CD14-positive monocyte (primary cell): ENCODE measurements at regions not wholly inside any gene's neighbourhood (a gene's known extent, or its start where the extent isn't known, plus 50 kb on each side); places are given as distances from the start of the nearest gene placed in this dataset.

ENCODE experiments used
- DNase-seq, 3 donors: peaks; one replicate each; pipeline ENCODE4 v3.0.0-alpha.2; 2011 to 2022
- H2AFZ ChIP-seq: 2 replicates; pipeline ENCODE4 v1.6.0; 2012; ENCODE audit warnings: mild to moderate bottlenecking, low read depth, low read length, inconsistent platforms; ENCODE audit not compliant: insufficient read depth, poor library complexity, severe bottlenecking
- H3K27ac ChIP-seq, 2 donors: 1 replicate in 1 of 2; 2 replicates in 1 of 2; pipeline ENCODE4 v1.5.1; 2012 to 2013; ENCODE audit warnings: low read length in 2 of 2, control low read depth in 1 of 2, inconsistent platforms in 1 of 2, low read depth in 1 of 2, mild to moderate bottlenecking in 1 of 2
- H3K27me3 ChIP-seq, 2 donors: one replicate each; pipeline versions ENCODE4 v1.6.0 to v1.6.1; 2011 to 2013; ENCODE audit warnings: low read length in 2 of 2; ENCODE audit not compliant: control insufficient read depth in 2 of 2, insufficient read depth in 2 of 2
- H3K36me3 ChIP-seq, 2 donors: replicated peaks in 1 of 2; 1 replicate in 1 of 2; 2 replicates in 1 of 2; pipeline versions ENCODE4 v1.5.1 to v1.6.1; 2012 to 2013; ENCODE audit warnings: low read length in 2 of 2, control low read depth in 1 of 2, inconsistent platforms in 1 of 2, mild to moderate bottlenecking in 1 of 2; ENCODE audit not compliant: insufficient read depth in 2 of 2, control insufficient read depth in 1 of 2
- H3K4me1 ChIP-seq, 2 donors: 1 replicate in 1 of 2; 2 replicates in 1 of 2; pipeline versions ENCODE4 v1.5.1 to v1.6.1; 2012 to 2013; ENCODE audit warnings: low read length in 2 of 2, control low read depth in 1 of 2, inconsistent platforms in 1 of 2, mild to moderate bottlenecking in 1 of 2, moderate library complexity in 1 of 2; ENCODE audit not compliant: insufficient read depth in 2 of 2, control insufficient read depth in 1 of 2
- H3K4me2 ChIP-seq: replicated peaks from 2 replicates; pipeline ENCODE3; 2012; ENCODE audit warnings: low read length, moderate library complexity, mild to moderate bottlenecking; ENCODE audit not compliant: poor library complexity, severe bottlenecking; ENCODE audit errors: extremely low read depth
- H3K4me3 ChIP-seq, 3 experiments: fragments of 200-600 bp in 1 of 3; sonication (generic) in 1 of 3; replicated peaks in 1 of 3; 1 replicate in 2 of 3; 2 replicates in 1 of 3; pipeline ENCODE4 v1.5.1; 2011 to 2013; ENCODE audit warnings: low read length in 3 of 3, mild to moderate bottlenecking in 3 of 3, control low read depth in 2 of 3, low read depth in 2 of 3, inconsistent platforms in 1 of 3, moderate library complexity in 1 of 3
- H3K79me2 ChIP-seq: 2 replicates; pipeline ENCODE4 v1.6.0; 2012; ENCODE audit warnings: mild to moderate bottlenecking, control low read depth, inconsistent platforms, low read length, moderate library complexity; ENCODE audit not compliant: insufficient read depth
- H3K9ac ChIP-seq: 2 replicates; pipeline ENCODE4 v1.6.0; 2017; ENCODE audit warnings: low read length, mild to moderate bottlenecking; ENCODE audit not compliant: insufficient read depth, poor library complexity, severe bottlenecking
- H3K9me3 ChIP-seq, 2 donors: replicated peaks in 1 of 2; 1 replicate in 1 of 2; 2 replicates in 1 of 2; pipeline versions ENCODE4 v1.5.1 to v1.6.1; 2012 to 2013; ENCODE audit warnings: low read length in 2 of 2, control low read depth in 1 of 2; ENCODE audit not compliant: control insufficient read depth in 1 of 2, insufficient read depth in 1 of 2
- H4K20me1 ChIP-seq: 2 replicates; pipeline ENCODE4 v1.6.0; 2012; ENCODE audit warnings: mild to moderate bottlenecking, low read length, control low read depth, moderate library complexity; ENCODE audit not compliant: insufficient read depth
- H3K27ac Mint-ChIP-seq, 7 donors: one replicate each; pipeline ENCODE4 v1.8.0; 2020; ENCODE audit warnings: mild to moderate bottlenecking in 7 of 7, mixed read lengths in 7 of 7, moderate library complexity in 6 of 7, inconsistent platforms in 2 of 7
- H3K27me3 Mint-ChIP-seq, 3 donors: one replicate each; pipeline ENCODE4 v1.8.0; 2021 to 2022; ENCODE audit warnings: low read depth in 3 of 3, mild to moderate bottlenecking in 3 of 3, mixed read lengths in 3 of 3, moderate library complexity in 3 of 3, inconsistent platforms in 1 of 3
- H3K36me3 Mint-ChIP-seq, 2 donors: one replicate each; pipeline ENCODE4 v1.8.0; 2020; ENCODE audit warnings: mixed read lengths in 2 of 2, inconsistent platforms in 1 of 2, mild to moderate bottlenecking in 1 of 2
- H3K4me1 Mint-ChIP-seq: one replicate; pipeline ENCODE4 v1.8.0; 2020; ENCODE audit warnings: mild to moderate bottlenecking, mixed read lengths
- H3K4me3 Mint-ChIP-seq, 2 donors: one replicate each; pipeline ENCODE4 v1.8.0; 2020; ENCODE audit warnings: mild to moderate bottlenecking in 2 of 2, mixed read lengths in 2 of 2, moderate library complexity in 1 of 2
- H3K9me3 Mint-ChIP-seq, 7 donors: one replicate each; pipeline ENCODE4 v1.8.0; 2020 to 2022; ENCODE audit warnings: mixed read lengths in 7 of 7, mild to moderate bottlenecking in 6 of 7, moderate library complexity in 6 of 7, inconsistent platforms in 2 of 7
- CTCF ChIP-seq: fragments of 200-600 bp; IDR thresholded peaks from one replicate; pipeline ENCODE4 v1.8.0; 2022; ENCODE audit warnings: antibody characterized with exemption, mild to moderate bottlenecking
- WGBS: methylation state at CpG from one replicate; pipeline ENCODE4 v1.1.5; 2013; ENCODE audit warnings: missing lambda C conversion rate; ENCODE audit not compliant: insufficient coverage; 5-methylcytosine and 5-hydroxymethylcytosine counted together
- intact Hi-C, 2 donors: fragments of 100-400 bp; cut with micrococcal nuclease; formaldehyde crosslinking; loops; one replicate each; pipeline versions ENCODE4 v1.15.0 to v1.15.1; 2023

DNA sequence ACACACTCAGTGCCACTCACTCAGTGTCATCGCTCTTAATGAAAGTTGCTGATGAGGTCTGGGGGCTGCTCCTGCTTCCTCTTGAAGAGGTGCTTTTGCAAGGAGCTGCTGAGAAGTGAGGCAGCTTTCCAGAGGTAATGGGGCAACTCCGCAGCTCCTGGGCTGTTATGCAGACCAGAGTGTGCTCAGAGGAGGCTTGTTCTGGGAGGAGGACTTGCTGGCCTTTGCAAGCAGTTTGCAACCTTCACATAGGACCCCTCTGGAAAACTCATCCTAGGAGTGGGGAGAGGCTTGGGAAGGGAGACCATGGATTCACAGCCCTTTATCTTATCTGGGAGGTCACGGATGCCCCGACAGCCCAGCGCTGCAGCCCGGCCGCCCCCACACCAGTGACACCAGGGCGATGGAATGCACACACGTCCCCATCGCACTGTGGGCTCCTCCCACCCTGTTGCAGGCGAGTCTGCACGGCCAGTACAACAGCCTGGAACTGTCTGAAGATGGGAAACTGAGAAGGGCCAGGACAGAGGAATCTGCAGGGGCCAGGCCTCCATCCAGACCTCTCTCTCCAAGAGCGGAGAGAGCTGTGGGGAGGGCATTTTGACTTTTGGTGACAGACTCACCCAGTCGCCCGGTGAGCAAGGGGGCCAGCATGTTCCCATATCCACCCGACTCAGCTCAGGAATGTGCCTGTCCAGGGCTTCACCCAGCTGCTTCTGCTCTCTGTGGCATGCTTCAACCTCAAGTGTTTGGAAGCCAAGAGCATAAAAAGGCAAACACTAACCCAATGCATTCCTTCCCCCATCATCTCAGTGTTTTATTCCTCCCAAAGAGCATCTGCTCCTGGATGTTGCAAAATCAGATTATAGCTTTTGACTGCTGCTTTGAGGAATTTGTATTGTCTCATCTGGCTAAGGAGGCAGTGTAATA, 78.6 kb upstream of the ZNF469 start:
- Mint-ChIP-seq H3K27ac (no peak overlapping the region), H3K4me3 (no peak overlapping the region), H3K9me3 (peaks cover 4 to 13% (median 8%) of the 10 kb centered on the region in 7 donors), H3K36me3 (no peaks in the 10 kb centered on the region), H3K27me3 (peaks cover 13 to 19% (median 15%) of the 10 kb centered on the region in 3 donors), H3K4me1 (no peaks in the 10 kb centered on the region)
- H3K4me1 ChIP-seq, result no peaks in the 10 kb centered on the region
- no peak overlapping the region for H3K4me3 ChIP-seq
- no peaks in the 10 kb centered on the region for H4K20me1 ChIP-seq
- intact Hi-C loops, result no loop called here
- H3K9ac ChIP-seq, result no peak overlapping the region
- no peak for DNase-seq
- no peaks in the 10 kb centered on the region for H3K79me2 ChIP-seq
- H3K27ac ChIP-seq, result no peak overlapping the region
- H3K27me3 ChIP-seq, result no peaks in the 10 kb centered on the region
- H2AFZ ChIP-seq, result no peak overlapping the region
- H3K4me2 ChIP-seq, result no peak overlapping the region
- H3K36me3 ChIP-seq, result no peaks in the 10 kb centered on the region
- H3K9me3 ChIP-seq, result peaks cover 4 to 5% of the 10 kb centered on the region in 2 donors
- 92% methylated on average over 10 of the region's 16 CpGs for WGBS
- TF ChIP-seq CTCF, result no peak

- WGBS, result 92% methylated on average over 14 of the region's 14 CpGs
- Mint-ChIP-seq H3K9me3 (peaks cover 4 to 13% (median 8%) of the 10 kb centered on the region in 7 donors), H3K27me3 (peaks cover 11 to 17% (median 11%) of the 10 kb centered on the region in 3 donors), H3K4me3 (no peak overlapping the region), H3K27ac (peak overlapping the region in 1 of 7 donors; percentile 60), H3K4me1 (no peaks in the 10 kb centered on the region), H3K36me3 (no peaks in the 10 kb centered on the region)
- intact Hi-C loops, result no loop called here
- DNase-seq, result no peak
- Histone ChIP-seq H3K27ac (no peak overlapping the region), H3K4me1 (no peaks in the 10 kb centered on the region), H3K36me3 (no peaks in the 10 kb centered on the region), H3K4me2 (no peak overlapping the region), H3K79me2 (no peaks in the 10 kb centered on the region), H4K20me1 (no peaks in the 10 kb centered on the region), H3K4me3 (no peak overlapping the region), H3K9ac (no peak overlapping the region), H2AFZ (no peak overlapping the region), H3K27me3 (no peaks in the 10 kb centered on the region), H3K9me3 (peaks cover 4 to 5% of the 10 kb centered on the region in 2 donors)
- no peak for TF ChIP-seq CTCF
These were observed 77.6 kb upstream of the ZNF469 start for GRCh38 chr16:88305176-88305575.
